AG04450 (cell line): ENCODE measurements at regions not wholly inside any gene's neighbourhood (a gene's known extent, or its start where the extent isn't known, plus 50 kb on each side); places are given as distances from the start of the nearest gene placed in this dataset.
"Not testable (repeated sequence)": the region's sequence is repeated elsewhere in the genome, so short reads cannot be mapped to it uniquely, and the experiment has no call there.

ENCODE experiments used
- CTCF ChIA-PET: fragments of 300-600, 350-600 bp; formaldehyde crosslinking; extraction: SDS; loops from one replicate; lab custom pipeline; 2022; ENCODE audit warnings: antibody characterized with exemption, inconsistent platforms; lab: Charles Lee
- POLR2A ChIA-PET: fragments of 350-600 bp; formaldehyde crosslinking; extraction: SDS; loops from one replicate; lab custom pipeline; 2021; ENCODE audit warnings: antibody characterized with exemption, inconsistent platforms; lab: Yijun Ruan, JAX
- DNase-seq: peaks from one replicate; pipeline ENCODE4 v3.0.0-alpha.2; 2011; ENCODE audit warnings: low read depth, low spot score
- H3K27ac ChIP-seq: one replicate; pipeline ENCODE4 v1.5.1; 2012; ENCODE audit warnings: low read depth, low read length, control low read depth
- H3K27me3 ChIP-seq: one replicate; pipeline ENCODE4 v1.6.0; 2012; ENCODE audit warnings: low read length; ENCODE audit not compliant: control insufficient read depth, insufficient read depth
- H3K4me3 ChIP-seq: 2 replicates; pipeline ENCODE4 v1.5.1; 2011; ENCODE audit warnings: mild to moderate bottlenecking, low read depth, low read length, control low read depth
- H3K9me3 ChIP-seq: 2 replicates; pipeline ENCODE4 v1.5.1; 2012; ENCODE audit warnings: low read length; ENCODE audit not compliant: control insufficient read depth, insufficient read depth
- TF ChIP-seq, protein P1 (sequence below): IDR thresholded peaks from 2 replicates; pipeline ENCODE4 v1.5.1; 2011; ENCODE audit warnings: low read depth, low read length, control low read depth, inconsistent platforms

DNA sequence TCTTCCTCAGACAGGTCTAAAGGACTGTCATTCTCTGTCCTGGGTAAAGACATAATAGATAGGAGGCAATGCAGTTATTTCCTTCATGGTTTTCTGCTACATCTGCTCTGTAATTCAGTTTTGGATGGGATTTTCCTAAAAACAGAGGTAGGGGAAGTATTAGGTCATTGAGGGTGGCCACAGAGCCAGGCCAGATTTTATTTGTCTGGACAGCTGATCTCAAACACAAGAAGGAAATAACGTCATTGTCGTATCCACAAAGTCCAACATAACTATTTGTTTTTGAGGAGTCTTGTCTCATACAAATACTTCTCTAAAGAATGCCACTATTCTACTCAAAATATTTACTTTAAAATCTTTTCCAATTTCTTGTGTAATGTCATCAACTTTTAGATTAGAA lies 154.8 kb upstream of the MAP2 start:
- H3K27ac ChIP-seq = no peak overlapping the region
- no peaks in the 10 kb centered on the region for H3K27me3 ChIP-seq
- H3K4me3 ChIP-seq = no peak overlapping the region
- TF ChIP-seq, protein P1, sequence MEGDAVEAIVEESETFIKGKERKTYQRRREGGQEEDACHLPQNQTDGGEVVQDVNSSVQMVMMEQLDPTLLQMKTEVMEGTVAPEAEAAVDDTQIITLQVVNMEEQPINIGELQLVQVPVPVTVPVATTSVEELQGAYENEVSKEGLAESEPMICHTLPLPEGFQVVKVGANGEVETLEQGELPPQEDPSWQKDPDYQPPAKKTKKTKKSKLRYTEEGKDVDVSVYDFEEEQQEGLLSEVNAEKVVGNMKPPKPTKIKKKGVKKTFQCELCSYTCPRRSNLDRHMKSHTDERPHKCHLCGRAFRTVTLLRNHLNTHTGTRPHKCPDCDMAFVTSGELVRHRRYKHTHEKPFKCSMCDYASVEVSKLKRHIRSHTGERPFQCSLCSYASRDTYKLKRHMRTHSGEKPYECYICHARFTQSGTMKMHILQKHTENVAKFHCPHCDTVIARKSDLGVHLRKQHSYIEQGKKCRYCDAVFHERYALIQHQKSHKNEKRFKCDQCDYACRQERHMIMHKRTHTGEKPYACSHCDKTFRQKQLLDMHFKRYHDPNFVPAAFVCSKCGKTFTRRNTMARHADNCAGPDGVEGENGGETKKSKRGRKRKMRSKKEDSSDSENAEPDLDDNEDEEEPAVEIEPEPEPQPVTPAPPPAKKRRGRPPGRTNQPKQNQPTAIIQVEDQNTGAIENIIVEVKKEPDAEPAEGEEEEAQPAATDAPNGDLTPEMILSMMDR = no peak
- CTCF ChIA-PET = no interaction called here
- DNase-seq = no peak
- POLR2A ChIA-PET = no interaction called here
- H3K9me3 ChIP-seq = peaks cover 2% of the 10 kb centered on the region; the same call in 1 of the 2 replicates

DNA sequence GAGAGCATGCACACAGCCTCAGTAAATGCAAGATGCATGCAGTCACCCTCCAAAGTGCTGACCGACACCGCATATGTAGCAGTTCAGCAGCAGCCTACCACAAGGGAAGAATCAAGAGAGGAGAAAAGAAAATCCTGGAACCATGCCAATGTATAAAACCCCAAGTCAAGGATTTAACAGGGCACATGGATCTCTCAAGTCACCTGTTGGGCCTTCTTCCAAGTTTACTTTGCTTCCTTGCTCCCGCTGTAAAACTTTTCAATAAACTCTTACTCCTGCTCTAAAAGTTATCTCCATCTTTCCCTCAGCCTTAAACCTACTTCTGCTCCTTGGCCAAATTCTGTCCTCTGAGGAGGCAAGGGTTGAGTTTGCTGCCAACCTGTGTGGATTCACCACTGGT lies 147.8 kb upstream of the MAP2 start:
- TF ChIP-seq, protein P1 = no peak
- H3K27ac ChIP-seq = no peak overlapping the region
- ChIA-PET POLR2A (no interaction called here), CTCF (no interaction called here)
- H3K27me3 ChIP-seq = no peaks in the 10 kb centered on the region
- no peak overlapping the region for H3K4me3 ChIP-seq
- H3K9me3 ChIP-seq = peaks cover 9% of the 10 kb centered on the region
- no peak for DNase-seq

DNA sequence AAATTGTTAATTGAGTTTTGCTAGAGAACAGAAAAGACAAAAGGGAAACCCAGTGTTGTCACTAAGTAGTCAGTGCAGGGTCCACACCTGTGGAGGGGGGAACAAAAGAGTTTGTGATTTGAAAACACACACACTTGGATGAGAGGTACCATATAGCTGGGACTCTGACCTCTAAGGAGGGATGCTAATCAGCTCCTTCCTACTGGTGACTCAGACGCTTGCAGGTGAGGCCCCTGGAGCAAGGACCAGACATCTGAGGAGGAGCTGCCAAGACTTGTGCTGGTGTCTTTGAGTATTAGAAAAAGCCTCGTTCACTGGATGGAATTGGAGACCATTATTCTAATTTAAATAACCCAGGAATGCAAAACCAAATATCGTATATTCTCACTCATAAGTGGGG lies 146.4 kb upstream of the MAP2 start:
- no peak overlapping the region for H3K4me3 ChIP-seq
- DNase-seq = no peak
- ChIA-PET CTCF (no interaction called here), POLR2A (no interaction called here)
- H3K9me3 ChIP-seq = peaks cover 9% of the 10 kb centered on the region
- no peak overlapping the region for H3K27ac ChIP-seq
- H3K27me3 ChIP-seq = no peaks in the 10 kb centered on the region
- TF ChIP-seq, protein P1 = no peak

DNA sequence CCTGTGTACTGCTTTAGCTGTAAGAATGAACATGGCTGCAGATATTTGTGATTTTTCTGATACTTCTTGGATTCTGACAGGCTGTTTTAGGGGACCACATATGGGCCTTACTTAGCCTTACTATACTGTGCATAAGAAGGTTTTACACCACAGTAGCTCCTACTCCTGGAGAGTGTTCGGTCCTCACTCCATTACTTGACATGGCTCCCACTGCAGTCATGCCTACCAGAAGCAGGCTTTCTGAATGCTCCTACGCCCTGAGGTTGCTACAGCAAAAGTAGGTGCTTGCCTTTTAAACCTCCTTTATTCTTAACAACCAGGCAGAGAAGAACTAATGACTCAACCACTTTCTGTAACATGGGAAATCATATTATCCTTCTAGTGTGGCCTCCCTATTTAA lies 125.2 kb upstream of the MAP2 start:
- H3K9me3 ChIP-seq = no peaks in the 10 kb centered on the region; the same call in 1 of the 2 replicates
- TF ChIP-seq, protein P1 = no peak
- no peak overlapping the region for H3K27ac ChIP-seq
- no peaks in the 10 kb centered on the region for H3K27me3 ChIP-seq
- H3K4me3 ChIP-seq = no peak overlapping the region
- ChIA-PET CTCF (no interaction called here), POLR2A (no interaction called here)
- DNase-seq = no peak

DNA sequence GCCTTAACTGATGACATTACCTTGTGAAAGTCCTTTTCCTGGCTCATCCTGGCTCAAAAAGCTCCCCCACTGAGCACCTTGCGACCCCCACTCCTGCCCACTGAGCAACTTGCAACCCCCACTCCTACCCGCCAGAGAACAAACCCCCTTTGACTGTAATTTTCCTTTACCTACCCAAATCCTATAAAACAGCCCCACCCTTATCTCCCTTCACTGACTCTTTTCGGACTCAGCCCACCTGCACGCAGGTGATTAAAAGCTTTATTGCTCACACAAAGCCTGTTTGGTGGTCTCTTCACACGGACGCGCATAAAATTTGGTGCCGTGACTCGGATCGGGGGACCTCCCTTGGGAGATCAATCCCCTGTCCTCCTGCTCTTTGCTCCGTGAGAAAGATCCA lies 124.4 kb upstream of the MAP2 start:
- H3K27ac ChIP-seq, H3K27me3 ChIP-seq, CTCF ChIA-PET, H3K9me3 ChIP-seq, POLR2A ChIA-PET, H3K4me3 ChIP-seq, DNase-seq: not testable (repeated sequence)

DNA sequence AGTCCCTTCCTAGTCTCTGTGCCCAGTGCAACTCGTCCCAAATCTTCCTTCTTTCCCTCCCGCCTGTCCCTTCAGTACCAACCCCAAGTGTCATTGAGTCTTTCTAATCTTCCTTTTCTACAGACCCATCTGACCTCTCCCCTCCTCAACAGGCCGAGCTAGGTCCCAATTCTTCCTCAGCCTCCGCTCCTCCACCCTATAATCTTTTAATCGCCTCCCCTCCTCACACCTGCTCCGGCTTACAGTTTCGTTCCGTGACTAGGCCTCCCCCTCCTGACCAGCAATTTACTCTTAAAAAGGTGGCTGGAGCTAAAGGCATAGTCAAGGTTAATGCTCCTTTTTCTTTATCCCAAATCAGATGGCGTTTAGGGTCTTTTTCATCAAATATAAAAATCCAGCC lies 123.1 kb upstream of the MAP2 start:
- H3K9me3 ChIP-seq, H3K4me3 ChIP-seq, CTCF ChIA-PET, H3K27ac ChIP-seq, H3K27me3 ChIP-seq, POLR2A ChIA-PET, DNase-seq: not testable (repeated sequence)
